HG03196 (cell line): ENCODE measurements at regions not wholly inside any gene's neighbourhood (a gene's known extent, or its start where the extent isn't known, plus 50 kb on each side); places are given as distances from the start of the nearest gene placed in this dataset.

ENCODE experiments used
- ATAC-seq: cut with Tn5 transposase; IDR thresholded peaks from one replicate; pipeline ENCODE4 v1.9.1; 2021; ENCODE audit not compliant: unreplicated experiment

DNA sequence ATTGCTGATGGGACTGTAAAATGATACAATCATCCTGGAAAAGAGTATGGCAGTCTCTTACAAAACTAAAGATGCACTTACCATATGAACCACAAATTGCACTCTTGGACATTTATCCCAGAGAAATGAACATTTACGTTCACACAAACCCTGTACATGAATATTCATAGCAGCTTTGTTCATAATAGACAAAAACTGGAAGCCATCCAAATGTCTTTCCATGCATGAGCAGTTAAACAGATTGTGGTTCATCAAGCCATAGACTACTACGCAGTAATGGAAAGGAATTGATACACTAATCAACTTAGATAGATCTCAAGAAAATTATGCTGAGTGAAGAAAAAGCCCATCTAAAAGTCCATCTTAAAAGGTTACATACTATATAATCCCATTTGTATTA lies 156.1 kb upstream of the SLC39A10 start:
- ATAC-seq, result no peak

DNA sequence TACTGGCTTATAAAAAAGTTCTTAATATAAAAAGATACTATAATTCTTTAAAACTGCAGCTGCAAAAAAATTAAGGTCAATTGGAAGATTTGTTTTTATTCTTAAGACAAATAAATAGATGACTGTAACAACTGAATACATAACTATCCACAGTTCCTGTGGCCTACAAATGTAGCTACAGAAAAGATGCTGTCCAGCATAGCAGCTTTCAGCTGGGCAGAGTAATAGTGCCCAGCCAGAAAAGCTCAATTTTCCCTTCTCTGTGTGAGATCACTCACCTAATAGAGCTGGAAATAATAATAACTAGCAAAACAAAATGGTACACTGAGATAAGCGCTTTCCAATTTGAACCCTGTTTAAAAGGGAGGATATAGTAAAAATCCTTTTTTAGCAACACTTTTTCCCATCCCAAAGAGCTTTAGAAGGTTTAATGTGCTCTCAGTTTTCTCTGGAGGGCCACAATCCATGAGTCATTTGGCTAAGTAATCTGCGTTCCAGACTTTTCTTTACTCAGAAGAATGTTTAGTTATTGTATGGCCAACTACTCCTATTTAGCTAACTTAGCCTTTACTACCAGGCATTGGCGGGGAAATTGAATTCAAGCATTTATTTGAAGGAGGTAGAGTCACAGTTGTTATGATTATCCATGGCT lies 158.1 kb upstream of the SLC39A10 start:
- no peak for ATAC-seq

DNA sequence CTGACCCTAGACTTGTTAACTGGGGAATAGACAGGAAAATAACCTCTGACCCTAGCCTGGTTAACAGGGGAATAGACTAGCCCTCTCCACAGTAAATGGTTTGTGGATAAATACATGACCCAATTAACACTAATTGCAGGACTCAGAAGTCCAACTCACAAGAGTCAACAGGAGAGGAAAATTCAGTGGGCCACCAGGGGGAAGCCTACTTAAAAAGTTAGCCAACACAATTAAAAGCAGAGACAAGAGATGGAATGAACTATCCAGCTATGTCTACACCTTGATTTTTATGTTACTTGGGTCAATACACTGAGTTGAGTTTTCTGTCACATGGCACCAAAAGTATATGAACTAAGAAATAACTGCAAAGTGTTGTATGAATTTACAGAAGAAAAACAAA lies 158.8 kb upstream of the SLC39A10 start:
- no peak for ATAC-seq

- no peak for ATAC-seq
These were observed 160.0 kb upstream of the SLC39A10 start for GRCh38 chr2:195496991-195497390.

DNA sequence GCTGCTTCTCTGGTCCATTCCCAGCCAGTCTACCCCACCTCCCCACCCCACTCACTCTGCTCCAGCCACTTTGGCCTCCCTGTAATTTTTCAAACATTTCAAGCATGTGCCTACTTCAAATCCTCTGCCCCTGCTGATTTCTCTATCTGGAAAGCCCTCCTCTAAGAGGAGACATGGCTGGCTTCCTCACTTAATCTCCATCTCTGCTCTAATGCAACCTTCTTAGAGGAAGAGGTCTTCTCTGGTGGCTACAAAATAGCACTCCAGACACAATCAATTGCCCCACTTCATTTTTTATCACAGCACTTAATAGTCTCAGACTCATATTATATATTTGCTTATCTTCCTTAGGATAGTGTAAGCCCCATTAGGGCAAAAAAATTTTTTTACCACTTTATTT lies 161.1 kb upstream of the SLC39A10 start:
- ATAC-seq, result no peak

DNA sequence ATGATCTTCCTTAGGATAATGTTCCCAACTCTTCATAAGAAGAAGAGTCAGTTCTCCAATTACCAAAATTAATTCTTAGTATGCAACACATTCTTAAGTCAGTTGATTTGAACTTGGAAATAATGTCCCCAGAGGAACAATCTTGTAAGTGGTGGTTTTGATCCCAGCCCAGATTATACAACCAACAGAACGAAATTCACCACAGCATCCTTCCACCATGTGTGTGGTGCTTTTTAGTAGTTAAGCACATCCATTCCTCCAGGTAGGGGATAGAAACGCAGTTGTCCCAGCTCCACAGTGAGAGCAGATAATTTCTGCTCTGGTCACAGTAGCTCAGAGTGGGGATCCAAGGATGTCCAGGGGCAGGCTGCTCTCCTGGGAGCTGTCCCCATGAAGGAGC lies 161.7 kb upstream of the SLC39A10 start:
- no peak for ATAC-seq

GRCh38 chr2:195494451-195494850 lies 162.6 kb upstream of the SLC39A10 start:
- ATAC-seq, result no peak

DNA sequence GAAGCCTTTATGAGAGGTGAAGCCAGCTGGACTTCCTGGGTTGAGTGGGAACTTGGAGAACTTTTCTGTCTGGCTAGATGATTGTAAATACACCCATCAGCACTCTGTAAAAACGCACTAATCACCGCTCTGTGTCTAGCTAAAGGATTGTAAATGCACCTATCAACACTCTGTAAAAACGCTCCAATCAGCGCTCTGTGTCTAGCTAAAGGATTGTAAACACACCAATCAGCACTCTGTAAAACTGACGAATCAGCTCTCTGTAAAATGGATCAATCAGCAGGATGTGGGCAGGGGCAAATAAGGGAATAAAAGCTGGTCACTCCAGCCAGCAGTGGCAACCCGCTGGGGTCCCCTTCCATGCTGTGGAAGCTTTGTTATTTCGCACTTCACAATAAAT lies 163.6 kb upstream of the SLC39A10 start:
- ATAC-seq, result no peak

DNA sequence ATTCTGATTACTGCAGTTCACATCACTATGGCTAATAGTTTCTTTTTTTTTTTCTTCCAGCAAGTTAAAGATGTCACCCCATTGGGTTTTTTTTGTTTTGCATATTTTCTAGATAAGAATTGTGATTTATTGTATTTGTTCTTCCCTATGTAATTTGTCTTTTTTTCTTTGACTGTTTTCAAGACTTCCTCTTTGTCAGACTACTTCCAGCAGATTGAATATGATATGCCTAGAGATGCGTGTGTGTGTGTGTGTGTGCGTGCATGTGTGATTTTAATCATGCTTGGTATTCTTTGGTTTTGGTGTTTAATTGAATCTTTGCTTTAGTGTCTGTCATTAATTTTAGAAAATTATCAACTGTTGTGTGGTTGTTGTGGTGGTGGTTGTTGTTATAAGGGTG lies 166.7 kb upstream of the SLC39A10 start:
- ATAC-seq, result no peak

GRCh38 chr2:195489101-195489500 lies 167.9 kb upstream of the SLC39A10 start:
- no peak for ATAC-seq

DNA sequence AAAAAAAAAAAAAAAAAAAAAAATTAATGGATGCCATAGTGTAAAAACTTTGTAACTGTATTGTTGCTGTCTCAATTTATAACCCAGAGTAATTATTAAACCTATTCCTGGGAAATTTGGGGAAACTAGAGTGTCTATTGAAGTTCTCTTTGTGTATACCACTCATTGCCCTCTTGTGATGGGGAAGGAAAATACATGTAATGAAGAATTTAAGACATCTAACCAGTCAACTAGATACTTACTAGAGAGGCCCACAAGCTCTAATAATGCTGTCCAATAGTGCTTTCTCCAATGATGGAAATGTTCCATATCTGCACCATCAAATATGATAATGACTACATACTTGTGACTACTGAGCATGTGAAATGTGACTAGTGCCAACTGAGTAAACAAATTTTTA lies 168.5 kb upstream of the SLC39A10 start:
- no peak for ATAC-seq

DNA sequence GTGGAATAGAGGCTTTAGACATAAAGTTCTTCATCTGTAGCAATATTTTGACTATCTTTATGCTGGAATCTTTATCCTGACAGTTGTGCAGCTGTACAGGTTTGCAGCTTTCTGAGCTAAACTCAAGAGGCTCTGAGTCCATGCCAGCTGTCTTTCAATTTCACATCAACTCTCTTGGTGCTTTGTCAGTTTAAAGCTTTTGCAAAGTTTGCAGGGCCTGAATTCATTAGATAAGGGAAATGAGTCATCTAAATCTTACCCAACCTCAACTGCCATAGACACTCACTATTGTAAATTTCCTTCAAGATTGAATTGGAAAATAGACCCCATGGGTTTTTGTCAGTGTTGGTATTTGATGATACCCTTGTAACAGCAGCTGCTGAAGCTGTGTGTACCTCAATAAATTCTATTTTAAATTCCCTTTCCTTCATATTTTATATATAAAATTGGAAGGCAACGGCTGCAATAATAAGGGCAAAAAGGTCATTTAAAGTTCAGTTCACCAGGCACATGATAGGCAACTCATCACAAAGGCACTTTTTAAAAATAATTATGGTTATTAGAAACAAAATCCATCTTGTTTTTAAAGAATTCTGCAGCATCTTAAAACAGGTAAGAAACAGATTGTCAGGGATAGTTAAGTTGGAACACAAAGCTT lies 169.9 kb upstream of the SLC39A10 start:
- ATAC-seq, result peak; percentile 90

DNA sequence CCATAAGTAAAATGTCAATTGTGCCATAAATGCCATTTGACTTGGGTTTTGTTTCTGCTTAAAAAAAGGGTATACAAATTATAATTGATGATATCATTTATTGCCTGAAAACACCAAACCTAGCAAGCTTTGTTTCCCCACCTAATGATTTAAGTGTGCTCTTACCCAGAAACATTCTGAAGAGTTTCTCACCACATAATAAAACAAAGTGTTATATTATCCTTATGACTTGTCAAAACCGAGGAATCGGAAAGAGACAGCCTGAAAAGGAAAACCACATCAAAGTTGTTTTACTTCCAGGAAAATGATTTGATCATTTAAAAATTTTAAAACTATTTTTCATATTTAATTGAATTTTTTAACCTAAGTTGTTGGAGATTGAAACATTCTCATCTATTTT lies 170.5 kb upstream of the SLC39A10 start:
- no peak for ATAC-seq

- no peak for ATAC-seq
These were observed 175.0 kb upstream of the SLC39A10 start for GRCh38 chr2:195482010-195482409.

GRCh38 chr2:195480121-195480520 lies 176.9 kb upstream of the SLC39A10 start:
- ATAC-seq, result no peak

GRCh38 chr2:195479407-195479806 lies 177.6 kb upstream of the SLC39A10 start:
- ATAC-seq, result no peak

DNA sequence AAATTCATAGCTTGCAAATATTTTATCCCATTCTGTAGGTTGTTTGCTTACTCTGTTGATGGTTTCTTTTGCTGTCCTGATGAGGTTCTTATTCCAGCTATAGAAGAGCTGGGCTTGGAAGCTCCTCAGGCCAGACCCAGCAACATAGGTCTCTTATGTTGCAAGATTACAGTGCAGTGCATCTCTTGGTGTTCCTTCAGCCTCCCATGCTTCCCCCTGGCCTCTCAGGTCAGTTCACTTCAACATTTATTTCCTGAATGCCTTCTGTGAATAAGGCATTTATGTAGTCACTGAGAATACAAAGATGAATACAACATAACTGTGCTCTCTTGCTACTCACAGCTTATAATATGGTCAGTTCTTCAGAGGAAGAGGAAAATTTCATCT lies 179.0 kb upstream of the SLC39A10 start:
- ATAC-seq, result no peak

DNA sequence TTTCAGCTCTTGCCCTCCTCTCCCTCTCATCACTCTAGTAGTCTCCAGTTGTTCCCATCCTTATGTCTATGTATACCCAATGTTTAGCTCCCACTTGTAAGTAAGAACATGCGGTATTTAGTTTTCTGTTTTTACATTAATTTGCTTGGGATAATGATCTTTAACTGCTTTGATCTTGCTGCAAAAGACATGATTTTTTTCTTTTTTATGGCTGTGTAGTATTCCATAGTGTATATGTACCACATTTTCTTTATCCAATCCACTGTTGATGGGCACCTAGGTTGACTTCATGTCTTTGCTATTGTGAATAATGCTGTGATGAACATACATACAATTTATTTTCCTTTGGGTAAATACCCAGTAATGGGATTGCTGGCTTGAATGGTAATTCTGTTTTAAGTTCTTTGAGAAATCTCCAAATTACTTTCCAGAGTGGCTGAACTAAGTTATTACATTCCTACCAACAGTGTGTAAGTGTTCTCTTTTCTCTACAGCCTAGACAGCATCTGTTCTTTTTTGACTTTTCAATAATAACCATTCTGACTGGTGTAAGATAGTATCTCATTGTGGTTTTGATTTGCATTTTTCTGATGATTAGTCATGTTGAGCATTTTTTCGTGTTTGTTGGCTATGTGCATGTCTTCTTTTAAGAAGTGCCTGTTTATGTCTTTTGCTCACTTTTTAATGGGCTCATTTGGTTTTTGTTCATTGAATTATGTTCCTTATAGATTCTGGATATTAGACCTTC lies 179.6 kb upstream of the SLC39A10 start:
- no peak for ATAC-seq

GRCh38 chr2:195475336-195475735 lies 181.7 kb upstream of the SLC39A10 start:
- no peak for ATAC-seq

GRCh38 chr2:195473862-195474261 lies 183.2 kb upstream of the SLC39A10 start:
- no peak for ATAC-seq

DNA sequence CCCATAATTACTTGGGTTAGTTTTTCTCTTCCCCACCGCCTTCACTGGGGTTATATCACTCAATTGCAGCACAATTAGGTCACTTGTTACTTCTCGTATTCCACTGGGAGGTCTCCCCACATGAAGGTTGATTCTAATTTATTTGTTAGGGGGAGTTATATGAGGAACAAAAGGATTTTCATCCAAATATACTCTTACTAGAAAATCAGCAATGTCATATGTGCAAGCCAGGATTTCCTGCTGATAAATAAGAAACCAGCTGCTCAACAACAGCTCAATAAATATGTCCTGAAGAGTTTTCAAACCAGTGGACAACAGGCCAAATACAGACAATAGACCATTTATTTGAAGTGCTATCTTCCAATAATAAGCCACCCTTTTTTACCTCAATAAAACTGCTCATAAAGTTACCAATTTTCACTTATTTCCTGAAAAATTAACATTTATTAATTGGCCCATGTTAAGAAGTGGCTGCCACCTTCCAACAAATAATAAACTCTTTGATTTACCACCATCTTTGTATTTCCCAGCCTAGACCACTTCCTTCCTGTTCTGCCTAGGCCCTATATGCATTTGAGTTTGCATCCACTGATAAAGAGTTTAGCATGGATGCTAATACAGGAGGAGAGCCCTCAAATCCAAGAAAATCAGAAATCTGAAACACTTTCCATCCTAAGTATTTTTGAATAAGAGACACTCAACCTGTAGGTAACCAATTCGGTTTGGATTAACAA lies 184.4 kb upstream of the SLC39A10 start:
- ATAC-seq, result no peak

GRCh38 chr2:195471807-195472206 lies 185.2 kb upstream of the SLC39A10 start:
- ATAC-seq, result no peak
